ENCODE measurements at regions not wholly inside any gene's neighbourhood (a gene's known extent, or its start where the extent isn't known, plus 50 kb on each side); places are given as distances from the start of the nearest gene placed in this dataset.

DNA sequence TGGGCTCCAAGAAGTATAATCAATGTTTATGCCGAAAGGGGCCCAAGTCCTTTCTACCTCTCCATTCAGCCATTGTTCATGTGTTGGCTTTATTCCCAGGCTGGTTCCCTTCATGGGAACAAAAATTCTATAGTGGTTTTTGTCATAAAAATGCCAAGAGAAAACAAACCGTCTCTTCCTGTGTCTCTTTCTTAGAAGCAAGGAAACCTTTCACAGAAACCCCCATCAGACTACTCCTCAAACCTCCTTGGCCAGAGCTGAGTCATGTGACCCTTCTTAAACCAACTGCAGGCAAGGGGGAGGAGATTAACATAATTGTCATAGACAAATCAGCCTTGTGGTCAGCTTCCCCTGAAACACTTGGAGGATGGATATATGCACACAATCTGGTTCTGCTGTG is 75.1 kb upstream of the TANK start:
- no peak for TF ChIP-seq SMAD4 (CRISPR knock-in tag; IDR thresholded peaks at IDR 0.05)
- TF ChIP-seq TCF7 (CRISPR knock-in tag; IDR thresholded peaks at IDR 0.05; ENCODE audit: low read depth), result no peak
- TF ChIP-seq, protein P1, sequence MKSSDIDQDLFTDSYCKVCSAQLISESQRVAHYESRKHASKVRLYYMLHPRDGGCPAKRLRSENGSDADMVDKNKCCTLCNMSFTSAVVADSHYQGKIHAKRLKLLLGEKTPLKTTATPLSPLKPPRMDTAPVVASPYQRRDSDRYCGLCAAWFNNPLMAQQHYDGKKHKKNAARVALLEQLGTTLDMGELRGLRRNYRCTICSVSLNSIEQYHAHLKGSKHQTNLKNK (CRISPR knock-in tag; IDR thresholded peaks at IDR 0.05), result no peak
